Psoas muscle (tissue), 7 donors: ENCODE measurements at regions not wholly inside any gene's neighbourhood (a gene's known extent, or its start where the extent isn't known, plus 50 kb on each side); places are given as distances from the start of the nearest gene placed in this dataset.

Experiments
- ATAC-seq, 4 donors: fragments of 200-7000 bp; cut with Tn5 transposase; one replicate each; pipeline ENCODE4 v1.9.1; 2020; ENCODE audit warnings: moderate library complexity in 3 of 4, mild to moderate bottlenecking in 2 of 4
- DNase-seq, 2 donors: peaks; one replicate each; pipeline ENCODE4 v3.0.0-alpha.2; 2020
- H3K27ac ChIP-seq: fragments of 200-600 bp; one replicate; pipeline ENCODE4 v1.8.0; 2022
- H3K27me3 ChIP-seq, 3 donors: fragments of 200-600 bp in 1 of 3; one replicate each; pipeline versions ENCODE4 v1.6.1 to v1.8.0; 2013 to 2022; ENCODE audit warnings: low read length in 2 of 3, mild to moderate bottlenecking in 2 of 3, moderate library complexity in 1 of 3; ENCODE audit not compliant: insufficient read depth in 3 of 3
- H3K36me3 ChIP-seq, 2 donors: fragments of 200-600 bp in 1 of 2; one replicate each; pipeline versions ENCODE4 v1.6.1 to v1.8.0; 2013 to 2022; ENCODE audit warnings: low read depth in 1 of 2, mild to moderate bottlenecking in 1 of 2, moderate library complexity in 1 of 2; ENCODE audit not compliant: insufficient read depth in 1 of 2
- H3K4me1 ChIP-seq: fragments of 200-600 bp; one replicate; pipeline ENCODE4 v1.8.0; 2022
- H3K4me3 ChIP-seq: fragments of 200-600 bp; one replicate; pipeline ENCODE4 v1.8.0; 2022; ENCODE audit warnings: mild to moderate bottlenecking
- H3K9me3 ChIP-seq: fragments of 200-600 bp; one replicate; pipeline ENCODE4 v1.8.0; 2022
- WGBS, 3 donors: extraction: QIAGEN DNeasy Blood & Tissue Kit; methylation state at CpG; one replicate each; pipeline versions ENCODE4 v1.1.6 to v1.1.7; 2013; 5-methylcytosine and 5-hydroxymethylcytosine counted together
- intact Hi-C, 2 donors: fragments of 100-400 bp; cut with DNase I; formaldehyde crosslinking; loops; one replicate each; pipeline versions ENCODE4 v1.11.0 to v1.14.2; 2022
- TF ChIP-seq, protein P1 (sequence below): fragments of 200-600 bp; IDR thresholded peaks from one replicate; pipeline ENCODE4 v1.8.0; 2022; ENCODE audit warnings: antibody characterized with exemption
- donor health status: healthy with polysubstance abuse.
- donor health status: DM: no; HTN: no; CAD: no; lungs with moderate emphysema.
- donor health status: Bipolar disorder and iron deficiency.
- donor health status: healthy.
- donor health status: DM: yes; HTN: yes; CAD: no.
- donor health status: DM: no; HTN: no; CAD: no.
- donor health status: DM: yes; HTN: yes; CAD: no.

DNA sequence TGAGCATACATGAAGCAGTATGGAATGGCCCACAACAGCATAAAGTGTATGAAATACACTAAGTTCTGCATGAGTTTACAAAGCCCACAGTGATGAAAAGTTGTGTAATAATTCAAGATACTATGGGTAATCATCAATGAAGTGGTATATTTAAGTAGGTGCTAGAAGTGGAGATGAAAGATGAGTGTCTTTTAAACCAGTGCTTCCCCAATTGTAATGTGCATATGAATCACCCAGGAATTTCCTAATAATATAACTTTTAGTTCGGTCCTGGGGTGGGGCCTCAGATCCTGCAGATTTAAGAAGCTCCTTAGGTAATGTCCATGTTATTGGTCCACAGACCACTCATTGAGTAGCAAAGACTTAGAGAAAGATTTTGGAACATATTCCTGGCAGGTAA lies 184.9 kb downstream of the DUSP10 start:
- Histone ChIP-seq H3K36me3 (no peaks in the 10 kb centered on the region), H3K27ac (no peak overlapping the region), H3K4me3 (no peak overlapping the region), H3K27me3 (no peaks in the 10 kb centered on the region), H3K9me3 (no peaks in the 10 kb centered on the region), H3K4me1 (no peaks in the 10 kb centered on the region)
- intact Hi-C loops, result no loop called here
- TF ChIP-seq, protein P1, sequence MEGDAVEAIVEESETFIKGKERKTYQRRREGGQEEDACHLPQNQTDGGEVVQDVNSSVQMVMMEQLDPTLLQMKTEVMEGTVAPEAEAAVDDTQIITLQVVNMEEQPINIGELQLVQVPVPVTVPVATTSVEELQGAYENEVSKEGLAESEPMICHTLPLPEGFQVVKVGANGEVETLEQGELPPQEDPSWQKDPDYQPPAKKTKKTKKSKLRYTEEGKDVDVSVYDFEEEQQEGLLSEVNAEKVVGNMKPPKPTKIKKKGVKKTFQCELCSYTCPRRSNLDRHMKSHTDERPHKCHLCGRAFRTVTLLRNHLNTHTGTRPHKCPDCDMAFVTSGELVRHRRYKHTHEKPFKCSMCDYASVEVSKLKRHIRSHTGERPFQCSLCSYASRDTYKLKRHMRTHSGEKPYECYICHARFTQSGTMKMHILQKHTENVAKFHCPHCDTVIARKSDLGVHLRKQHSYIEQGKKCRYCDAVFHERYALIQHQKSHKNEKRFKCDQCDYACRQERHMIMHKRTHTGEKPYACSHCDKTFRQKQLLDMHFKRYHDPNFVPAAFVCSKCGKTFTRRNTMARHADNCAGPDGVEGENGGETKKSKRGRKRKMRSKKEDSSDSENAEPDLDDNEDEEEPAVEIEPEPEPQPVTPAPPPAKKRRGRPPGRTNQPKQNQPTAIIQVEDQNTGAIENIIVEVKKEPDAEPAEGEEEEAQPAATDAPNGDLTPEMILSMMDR, result no peak
- 90 to 97% (median 97%) methylated on average over 1 of the region's 1 CpG for WGBS, 3 donors
- ATAC-seq, result no peak
- no peak for DNase-seq

DNA sequence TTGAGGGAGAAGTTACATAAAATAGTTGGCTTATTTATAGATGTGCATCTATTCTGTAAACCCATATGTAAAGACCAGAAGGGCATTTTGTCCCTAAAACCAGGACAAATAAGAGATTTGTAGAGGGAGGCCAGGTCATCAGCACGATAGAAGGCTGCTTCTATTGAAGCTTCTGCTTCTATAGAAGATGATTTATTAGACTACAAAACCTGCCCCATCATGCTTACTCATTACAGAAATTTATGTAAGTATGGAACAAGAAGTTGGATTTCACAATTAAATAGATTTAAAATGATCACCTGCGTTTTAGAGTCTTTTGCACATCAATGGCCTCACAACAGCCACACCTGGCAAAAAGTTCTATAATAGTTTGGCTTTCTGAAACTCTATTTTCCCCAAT lies 183.5 kb downstream of the DUSP10 start:
- intact Hi-C loops, result no loop called here
- TF ChIP-seq, protein P1, result no peak
- no peak overlapping the region for H3K27ac ChIP-seq
- no peaks in the 10 kb centered on the region for H3K4me1 ChIP-seq
- DNase-seq (no peak), ATAC-seq (no peak)
- no peak overlapping the region for H3K4me3 ChIP-seq
- no peaks in the 10 kb centered on the region for H3K27me3 ChIP-seq
- H3K9me3 ChIP-seq, result no peaks in the 10 kb centered on the region
- 83 to 95% (median 92%) methylated on average over 2 of the region's 2 CpGs for WGBS, 3 donors
- no peaks in the 10 kb centered on the region for H3K36me3 ChIP-seq

DNA sequence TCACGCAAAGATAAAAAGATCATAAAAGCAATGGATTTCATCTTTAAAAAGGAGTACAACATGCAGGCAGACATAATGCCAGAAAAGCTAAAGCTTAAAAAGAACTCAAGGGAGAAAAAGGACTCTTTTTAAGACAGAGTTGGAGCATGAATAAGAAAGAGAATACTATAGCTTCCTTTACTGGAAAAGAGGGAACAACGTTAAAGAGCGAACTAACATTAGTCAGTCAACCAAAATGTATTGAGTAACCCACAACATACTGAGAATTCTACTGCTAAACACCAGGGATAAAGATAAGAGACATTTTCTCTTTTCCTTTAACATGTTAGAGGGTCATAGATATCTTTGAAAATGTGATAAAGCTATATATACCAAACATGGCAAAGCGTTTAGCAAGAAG lies 182.0 kb downstream of the DUSP10 start:
- WGBS, 3 donors, result 68 to 91% (median 88%) methylated on average over 4 of the region's 4 CpGs
- ATAC-seq, result no peak
- intact Hi-C loops, result no loop called here
- Histone ChIP-seq H3K27me3 (no peaks in the 10 kb centered on the region), H3K27ac (no peak overlapping the region), H3K36me3 (no peaks in the 10 kb centered on the region), H3K9me3 (no peaks in the 10 kb centered on the region), H3K4me1 (peaks cover under 1% of the 10 kb centered on the region), H3K4me3 (no peak overlapping the region)
- TF ChIP-seq, protein P1, result no peak
- no peak for DNase-seq

DNA sequence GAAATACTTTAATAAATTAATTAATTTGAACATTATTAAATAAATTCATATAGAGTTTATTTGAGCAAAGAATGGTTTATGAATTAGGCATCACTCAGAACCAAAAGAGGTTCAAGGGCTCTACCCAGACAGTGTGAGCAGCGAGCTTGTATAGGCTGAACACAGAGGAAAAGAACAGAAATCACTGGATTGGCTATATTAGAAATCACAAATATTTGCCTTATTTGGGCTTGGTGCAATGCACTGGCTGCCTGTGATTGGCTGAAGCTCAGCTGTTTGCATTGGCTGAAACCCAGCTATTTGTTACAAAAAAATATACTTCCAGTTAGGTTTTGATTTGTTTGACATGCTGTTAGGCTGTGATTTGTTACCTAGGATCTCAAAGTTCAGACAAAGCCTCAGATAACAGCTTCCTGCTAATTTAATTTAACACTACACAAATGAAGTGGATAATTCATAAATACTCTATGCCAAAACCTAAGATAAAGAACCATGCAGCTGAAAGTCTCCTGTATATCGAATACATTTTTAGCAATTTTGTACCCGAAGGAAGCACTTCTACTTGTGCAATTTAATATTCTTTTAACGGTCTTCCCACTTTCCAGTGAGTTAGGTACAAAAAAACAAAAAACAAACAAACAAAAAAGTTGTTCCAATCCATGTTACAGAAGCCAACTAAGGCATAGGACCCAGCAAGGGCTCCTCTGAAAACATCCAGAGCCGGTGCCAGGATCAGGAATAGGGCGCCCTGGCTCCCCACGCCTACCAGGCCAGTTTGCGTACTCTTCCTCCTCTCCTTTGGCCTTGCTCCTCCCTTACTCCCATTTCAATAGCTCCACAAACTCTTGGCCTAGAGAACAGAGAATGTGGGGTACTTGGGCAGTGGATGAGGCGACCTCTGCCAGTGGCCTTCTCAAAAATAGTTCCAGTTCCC lies 179.1 kb downstream of the DUSP10 start:
- DNase-seq, result no peak
- H3K4me1 ChIP-seq, result peaks cover 13% of the 10 kb centered on the region
- no peak overlapping the region for H3K4me3 ChIP-seq
- WGBS, 3 donors, result 34 to 54% (median 39%) methylated on average over 9 of the region's 9 CpGs
- intact Hi-C loops, result no loop called here
- peak in 3 of 4 donors; percentile 24 to 41 (median 37) for ATAC-seq
- H3K27me3 ChIP-seq, result no peaks in the 10 kb centered on the region
- TF ChIP-seq, protein P1, result no peak
- H3K27ac ChIP-seq, result peak overlapping the region; percentile 80
- H3K36me3 ChIP-seq, result no peaks in the 10 kb centered on the region
- no peaks in the 10 kb centered on the region for H3K9me3 ChIP-seq
